ENCODE measurements at regions not wholly inside any gene's neighbourhood (a gene's known extent, or its start where the extent isn't known, plus 50 kb on each side); places are given as distances from the start of the nearest gene placed in this dataset.
"Not testable (repeated sequence)": the region's sequence is repeated elsewhere in the genome, so short reads cannot be mapped to it uniquely, and the experiment has no call there.

- H3K4me3 ChIP-seq (ENCODE audit: low read length in 3 of 3); H3K4me1 ChIP-seq (ENCODE audit: control insufficient read depth in 2 of 3, insufficient read depth in 2 of 3, low read depth in 1 of 3, low read length in 3 of 3); FAIRE-seq; intact Hi-C loops (cut with DNase I); H3K9ac ChIP-seq (ENCODE audit: low read length in 3 of 3); DNase-seq; H3K36me3 ChIP-seq (ENCODE audit: control insufficient read depth in 2 of 3, insufficient read depth in 3 of 3, low read length in 3 of 3); H3K27ac ChIP-seq (ENCODE audit: low read depth in 2 of 2, low read length in 2 of 2); H3K9me3 ChIP-seq (ENCODE audit: control insufficient read depth in 2 of 3, insufficient read depth in 1 of 3, low read length in 3 of 3); H3K27me3 ChIP-seq (ENCODE audit: control insufficient read depth, insufficient read depth, low read length): not testable (repeated sequence)
These were observed 136.1 kb upstream of the ZNF322 start for GRCh38 chr6:26795474-26796307.

- H3K9ac ChIP-seq (ENCODE audit: low read length in 3 of 3); DNase-seq; FAIRE-seq; H3K4me1 ChIP-seq (ENCODE audit: control insufficient read depth in 2 of 3, insufficient read depth in 2 of 3, low read depth in 1 of 3, low read length in 3 of 3); H3K4me3 ChIP-seq (ENCODE audit: low read length in 3 of 3); H3K27ac ChIP-seq (ENCODE audit: low read depth in 2 of 2, low read length in 2 of 2); H3K36me3 ChIP-seq (ENCODE audit: control insufficient read depth in 2 of 3, insufficient read depth in 3 of 3, low read length in 3 of 3); intact Hi-C loops (cut with DNase I); H3K9me3 ChIP-seq (ENCODE audit: control insufficient read depth in 2 of 3, insufficient read depth in 1 of 3, low read length in 3 of 3); H3K27me3 ChIP-seq (ENCODE audit: control insufficient read depth, insufficient read depth, low read length): not testable (repeated sequence)
These were observed 140.5 kb upstream of the ZNF322 start for GRCh38 chr6:26799903-26800633.

- H3K27me3 ChIP-seq (ENCODE audit: control insufficient read depth, insufficient read depth, low read length); H3K27ac ChIP-seq (ENCODE audit: low read depth in 2 of 2, low read length in 2 of 2); intact Hi-C loops (cut with DNase I); H3K4me3 ChIP-seq (ENCODE audit: low read length in 3 of 3); DNase-seq; FAIRE-seq; H3K9me3 ChIP-seq (ENCODE audit: control insufficient read depth in 2 of 3, insufficient read depth in 1 of 3, low read length in 3 of 3); H3K4me1 ChIP-seq (ENCODE audit: control insufficient read depth in 2 of 3, insufficient read depth in 2 of 3, low read depth in 1 of 3, low read length in 3 of 3); H3K36me3 ChIP-seq (ENCODE audit: control insufficient read depth in 2 of 3, insufficient read depth in 3 of 3, low read length in 3 of 3); H3K9ac ChIP-seq (ENCODE audit: low read length in 3 of 3): not testable (repeated sequence)
These were observed 144.2 kb upstream of the ZNF322 start for GRCh38 chr6:26803762-26804161.

- H3K27me3 ChIP-seq (ENCODE audit: control insufficient read depth, insufficient read depth, low read length); FAIRE-seq; H3K9ac ChIP-seq (ENCODE audit: low read length in 3 of 3); H3K36me3 ChIP-seq (ENCODE audit: control insufficient read depth in 2 of 3, insufficient read depth in 3 of 3, low read length in 3 of 3); H3K9me3 ChIP-seq (ENCODE audit: control insufficient read depth in 2 of 3, insufficient read depth in 1 of 3, low read length in 3 of 3); H3K4me3 ChIP-seq (ENCODE audit: low read length in 3 of 3); intact Hi-C loops (cut with DNase I); DNase-seq; H3K4me1 ChIP-seq (ENCODE audit: control insufficient read depth in 2 of 3, insufficient read depth in 2 of 3, low read depth in 1 of 3, low read length in 3 of 3); H3K27ac ChIP-seq (ENCODE audit: low read depth in 2 of 2, low read length in 2 of 2): not testable (repeated sequence)
These were observed 152.1 kb upstream of the ZNF322 start for GRCh38 chr6:26811486-26812116.

- H3K27ac ChIP-seq (ENCODE audit: low read depth in 2 of 2, low read length in 2 of 2); H3K27me3 ChIP-seq (ENCODE audit: control insufficient read depth, insufficient read depth, low read length); H3K9ac ChIP-seq (ENCODE audit: low read length in 3 of 3); H3K9me3 ChIP-seq (ENCODE audit: control insufficient read depth in 2 of 3, insufficient read depth in 1 of 3, low read length in 3 of 3); H3K36me3 ChIP-seq (ENCODE audit: control insufficient read depth in 2 of 3, insufficient read depth in 3 of 3, low read length in 3 of 3); DNase-seq; H3K4me1 ChIP-seq (ENCODE audit: control insufficient read depth in 2 of 3, insufficient read depth in 2 of 3, low read depth in 1 of 3, low read length in 3 of 3); FAIRE-seq; H3K4me3 ChIP-seq (ENCODE audit: low read length in 3 of 3); intact Hi-C loops (cut with DNase I): not testable (repeated sequence)
These were observed 159.2 kb upstream of the ZNF322 start for GRCh38 chr6:26818640-26819225.

GRCh38 chr6:26827965-26828364 lies 168.4 kb upstream of the ZNF322 start:
- FAIRE-seq; H3K4me3 ChIP-seq (ENCODE audit: low read length in 3 of 3); H3K4me1 ChIP-seq (ENCODE audit: control insufficient read depth in 2 of 3, insufficient read depth in 2 of 3, low read depth in 1 of 3, low read length in 3 of 3); H3K9me3 ChIP-seq (ENCODE audit: control insufficient read depth in 2 of 3, insufficient read depth in 1 of 3, low read length in 3 of 3); H3K27ac ChIP-seq (ENCODE audit: low read depth in 2 of 2, low read length in 2 of 2); DNase-seq; intact Hi-C loops (cut with DNase I); H3K27me3 ChIP-seq (ENCODE audit: control insufficient read depth, insufficient read depth, low read length); H3K36me3 ChIP-seq (ENCODE audit: control insufficient read depth in 2 of 3, insufficient read depth in 3 of 3, low read length in 3 of 3); H3K9ac ChIP-seq (ENCODE audit: low read length in 3 of 3): not testable (repeated sequence)

- DNase-seq; H3K27me3 ChIP-seq (ENCODE audit: control insufficient read depth, insufficient read depth, low read length); H3K9ac ChIP-seq (ENCODE audit: low read length in 3 of 3); H3K27ac ChIP-seq (ENCODE audit: low read depth in 2 of 2, low read length in 2 of 2); H3K9me3 ChIP-seq (ENCODE audit: control insufficient read depth in 2 of 3, insufficient read depth in 1 of 3, low read length in 3 of 3); FAIRE-seq; intact Hi-C loops (cut with DNase I); H3K4me1 ChIP-seq (ENCODE audit: control insufficient read depth in 2 of 3, insufficient read depth in 2 of 3, low read depth in 1 of 3, low read length in 3 of 3); H3K4me3 ChIP-seq (ENCODE audit: low read length in 3 of 3); H3K36me3 ChIP-seq (ENCODE audit: control insufficient read depth in 2 of 3, insufficient read depth in 3 of 3, low read length in 3 of 3): not testable (repeated sequence)
These were observed 169.9 kb upstream of the ZNF322 start for GRCh38 chr6:26829480-26829879.

- not testable (repeated sequence) for H3K27me3 ChIP-seq (ENCODE audit: control insufficient read depth, insufficient read depth, low read length); FAIRE-seq; H3K4me1 ChIP-seq (ENCODE audit: control insufficient read depth in 2 of 3, insufficient read depth in 2 of 3, low read depth in 1 of 3, low read length in 3 of 3)
These were observed 171.4 kb upstream of the ZNF322 start for GRCh38 chr6:26830992-26831391.

More at GRCh38 chr6:26830992-26831391, 171.4 kb upstream of the ZNF322 start:
- H3K9me3 ChIP-seq (ENCODE audit: control insufficient read depth in 2 of 3, insufficient read depth in 1 of 3, low read length in 3 of 3); H3K4me3 ChIP-seq (ENCODE audit: low read length in 3 of 3); DNase-seq; H3K36me3 ChIP-seq (ENCODE audit: control insufficient read depth in 2 of 3, insufficient read depth in 3 of 3, low read length in 3 of 3); intact Hi-C loops (cut with DNase I); H3K27ac ChIP-seq (ENCODE audit: low read depth in 2 of 2, low read length in 2 of 2); H3K9ac ChIP-seq (ENCODE audit: low read length in 3 of 3): not testable (repeated sequence)
